Neuronal stem cell (in vitro differentiated cells): ENCODE measurements at regions not wholly inside any gene's neighbourhood (a gene's known extent, or its start where the extent isn't known, plus 50 kb on each side); places are given as distances from the start of the nearest gene placed in this dataset.
"Not testable (repeated sequence)": the region's sequence is repeated elsewhere in the genome, so short reads cannot be mapped to it uniquely, and the experiment has no call there.

Experiments used
- DNase-seq: peaks from one replicate; pipeline ENCODE4 v3.0.0-alpha.2; 2013; ENCODE audit warnings: low spot score
- H2AFZ ChIP-seq: one replicate; pipeline ENCODE4 v1.6.1; 2013; ENCODE audit warnings: mild to moderate bottlenecking, low read length, inconsistent platforms
- H2AK5ac ChIP-seq: 2 replicates; pipeline ENCODE4 v1.6.1; 2013; ENCODE audit warnings: low read depth, mild to moderate bottlenecking, inconsistent platforms, low read length, moderate library complexity, mixed read lengths
- H2BK120ac ChIP-seq: 2 replicates; pipeline ENCODE4 v1.6.1; 2013; ENCODE audit warnings: low read depth, mild to moderate bottlenecking, inconsistent platforms, low read length, moderate library complexity, mixed read lengths
- H2BK12ac ChIP-seq: one replicate; pipeline ENCODE4 v1.6.1; 2013; ENCODE audit warnings: low read length, inconsistent platforms
- H2BK15ac ChIP-seq: 2 replicates; pipeline ENCODE4 v1.6.1; 2013; ENCODE audit warnings: mild to moderate bottlenecking, low read length, inconsistent platforms, mixed read lengths
- H2BK5ac ChIP-seq: one replicate; pipeline ENCODE4 v1.6.1; 2013; ENCODE audit warnings: inconsistent platforms, mild to moderate bottlenecking, low read length, moderate library complexity
- H3K14ac ChIP-seq: one replicate; pipeline ENCODE4 v1.6.1; 2013; ENCODE audit warnings: low read length, inconsistent platforms
- H3K18ac ChIP-seq: 2 replicates; pipeline ENCODE4 v1.6.1; 2013; ENCODE audit warnings: low read length, inconsistent platforms
- H3K23ac ChIP-seq: 2 replicates; pipeline ENCODE4 v1.6.1; 2013; ENCODE audit warnings: low read depth, mild to moderate bottlenecking, mixed read lengths, low read length, inconsistent platforms; ENCODE audit not compliant: poor library complexity
- H3K27ac ChIP-seq: replicated peaks from 3 replicates; pipeline ENCODE4 v1.5.1; 2013; ENCODE audit warnings: low read length, inconsistent platforms
- H3K27me3 ChIP-seq, 3 experiments: 2 replicates each; pipeline ENCODE4 v1.6.1; 2013; ENCODE audit warnings: low read length in 3 of 3, mild to moderate bottlenecking in 2 of 3, inconsistent platforms in 1 of 3, low read depth in 1 of 3, mixed read lengths in 1 of 3, moderate library complexity in 1 of 3; ENCODE audit not compliant: control insufficient read depth in 3 of 3, insufficient read depth in 3 of 3
- H3K36me3 ChIP-seq, 2 donors: replicated peaks in 1 of 2; 2 replicates each; pipeline ENCODE4 v1.6.1; 2013; ENCODE audit warnings: low read length in 2 of 2; ENCODE audit not compliant: control insufficient read depth in 2 of 2, insufficient read depth in 2 of 2
- H3K4ac ChIP-seq: 2 replicates; pipeline ENCODE4 v1.6.1; 2013; ENCODE audit warnings: inconsistent platforms, mild to moderate bottlenecking, low read length, moderate library complexity
- H3K4me1 ChIP-seq, 2 donors: 1 replicate in 1 of 2; 2 replicates in 1 of 2; pipeline ENCODE4 v1.6.1; 2013; ENCODE audit warnings: low read length in 2 of 2, low read depth in 1 of 2; ENCODE audit not compliant: control insufficient read depth in 2 of 2, insufficient read depth in 1 of 2
- H3K4me2 ChIP-seq: one replicate; pipeline ENCODE4 v1.6.1; 2013; ENCODE audit warnings: mild to moderate bottlenecking, low read length, inconsistent platforms; ENCODE audit not compliant: insufficient read depth, poor library complexity, severe bottlenecking
- H3K4me3 ChIP-seq, 2 donors: 2 replicates each; pipeline ENCODE4 v1.5.1; 2013; ENCODE audit warnings: low read length in 2 of 2, mild to moderate bottlenecking in 2 of 2, inconsistent platforms in 1 of 2, moderate library complexity in 1 of 2
- H3K79me1 ChIP-seq: one replicate; pipeline ENCODE4 v1.6.1; 2013; ENCODE audit warnings: low read depth, mild to moderate bottlenecking, inconsistent platforms, low read length, moderate library complexity
- H3K9ac ChIP-seq: one replicate; pipeline ENCODE4 v1.6.1; 2013; ENCODE audit warnings: mild to moderate bottlenecking, low read depth, low read length, inconsistent platforms; ENCODE audit not compliant: poor library complexity
- H3K9me3 ChIP-seq, 2 donors: replicated peaks in 1 of 2; 2 replicates each; pipeline versions ENCODE3 to v1.6.1; 2013; ENCODE audit warnings: low read length in 2 of 2, mild to moderate bottlenecking in 2 of 2, inconsistent platforms in 1 of 2, low read depth in 1 of 2, mixed read lengths in 1 of 2, moderate library complexity in 1 of 2; ENCODE audit not compliant: control insufficient read depth in 2 of 2, insufficient read depth in 1 of 2
- H4K8ac ChIP-seq: one replicate; pipeline ENCODE4 v1.6.1; 2013; ENCODE audit warnings: low read depth, mild to moderate bottlenecking, inconsistent platforms, low read length, moderate library complexity
- H4K91ac ChIP-seq: one replicate; pipeline ENCODE4 v1.6.1; 2013; ENCODE audit warnings: low read length, low read depth, mild to moderate bottlenecking, inconsistent platforms; ENCODE audit not compliant: poor library complexity
- WGBS, 2 donors: extraction: QIAGEN DNeasy Blood & Tissue Kit; methylation state at CpG; one replicate each; pipeline ENCODE4 v1.1.7; 2013; ENCODE audit warnings: missing lambda C conversion rate in 2 of 2, mixed read lengths in 1 of 2; ENCODE audit not compliant: insufficient read length in 2 of 2, insufficient replicate concordance in 1 of 2; ENCODE audit errors: extremely low coverage in 2 of 2; 5-methylcytosine and 5-hydroxymethylcytosine counted together

DNA sequence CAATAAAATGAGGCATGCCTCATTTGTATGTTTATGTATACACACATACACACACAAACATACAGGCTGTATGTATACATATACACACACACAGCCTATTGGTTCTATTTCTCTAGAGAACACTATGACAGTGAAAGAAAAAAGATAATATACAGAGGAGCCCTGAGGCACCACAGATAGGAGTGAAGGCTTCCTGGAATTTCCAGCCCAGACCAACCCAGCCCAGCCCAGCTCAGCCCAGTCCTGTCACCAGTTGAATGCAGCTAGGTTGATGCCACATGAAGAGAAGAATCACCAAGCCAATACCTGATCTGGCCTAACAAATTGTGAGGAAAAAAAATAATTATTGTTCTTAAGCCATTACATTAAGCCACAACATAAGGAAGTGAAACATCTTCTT is 126.9 kb upstream of the PDE4D start:
- no peak overlapping the region for H3K27ac ChIP-seq
- H3K23ac ChIP-seq, result no peak overlapping the region
- no peak overlapping the region for H3K4me2 ChIP-seq
- peaks cover 2 to 8% of the 10 kb centered on the region in 2 donors for H3K4me1 ChIP-seq
- H3K4ac ChIP-seq, result no peak overlapping the region
- no peak overlapping the region for H2BK12ac ChIP-seq
- no peak overlapping the region for H2BK120ac ChIP-seq
- no peak overlapping the region for H4K91ac ChIP-seq
- no peak overlapping the region for H2BK15ac ChIP-seq
- no peak overlapping the region for H2AFZ ChIP-seq
- H3K9ac ChIP-seq, result no peak overlapping the region
- H4K8ac ChIP-seq, result no peak overlapping the region
- DNase-seq, result no peak
- no peaks in the 10 kb centered on the region for H3K27me3 ChIP-seq
- no peak overlapping the region for H3K4me3 ChIP-seq
- H3K9me3 ChIP-seq, result no peaks in the 10 kb centered on the region
- no peak overlapping the region for H3K14ac ChIP-seq
- H3K79me1 ChIP-seq, result no peaks in the 10 kb centered on the region
- no peak overlapping the region for H2AK5ac ChIP-seq
- no peak overlapping the region for H3K18ac ChIP-seq
- H2BK5ac ChIP-seq, result no peak overlapping the region
- H3K36me3 ChIP-seq, result no peaks in the 10 kb centered on the region

- not testable (repeated sequence) for H2AFZ ChIP-seq, H3K36me3 ChIP-seq, H3K4ac ChIP-seq, DNase-seq, H2BK12ac ChIP-seq, H3K79me1 ChIP-seq, H4K8ac ChIP-seq, H3K18ac ChIP-seq, H3K27me3 ChIP-seq, H3K9ac ChIP-seq, H4K91ac ChIP-seq, H3K23ac ChIP-seq, H3K14ac ChIP-seq, H3K9me3 ChIP-seq, H3K4me2 ChIP-seq, H2BK5ac ChIP-seq, H3K4me3 ChIP-seq, H2AK5ac ChIP-seq, H2BK120ac ChIP-seq, H3K4me1 ChIP-seq, H3K27ac ChIP-seq, H2BK15ac ChIP-seq
- WGBS, 2 donors, result no CpG with 5 or more reads among the region's 1 CpG
Observed at GRCh38 chr5:60018960-60019359, 125.4 kb upstream of the PDE4D start.

DNA sequence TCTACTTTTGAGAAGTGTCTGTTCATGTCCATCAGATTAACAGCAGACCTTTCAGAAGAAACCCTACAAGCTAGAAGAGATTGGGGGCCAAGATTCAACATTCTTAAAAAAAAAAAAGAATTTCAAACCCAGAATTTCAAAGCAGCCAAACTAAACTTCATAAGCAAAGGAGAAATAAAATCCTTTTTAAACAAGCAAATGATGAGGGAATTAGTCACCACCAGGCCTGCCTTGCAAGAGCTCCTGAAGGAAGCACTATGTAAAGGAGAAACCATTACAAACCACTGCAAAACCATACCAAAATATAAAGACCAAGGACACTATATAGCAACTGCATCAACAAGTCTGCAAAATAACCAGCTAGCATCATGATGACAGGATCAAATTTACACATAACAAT is 124.6 kb upstream of the PDE4D start:
- Histone ChIP-seq H3K27me3 (no peaks in the 10 kb centered on the region), H2BK15ac (no peak overlapping the region), H2BK120ac (no peak overlapping the region)

GRCh38 chr5:60014331-60014730 is 120.8 kb upstream of the PDE4D start:
- Histone ChIP-seq H3K23ac (no peak overlapping the region), H2BK120ac (no peak overlapping the region), H2AK5ac (no peak overlapping the region), H3K14ac (no peak overlapping the region), H3K4me1 (no peaks in the 10 kb centered on the region), H4K91ac (no peak overlapping the region), H2BK12ac (no peak overlapping the region), H3K18ac (no peak overlapping the region), H3K27me3 (no peaks in the 10 kb centered on the region), H2BK5ac (no peak overlapping the region), H3K27ac (no peak overlapping the region), H3K4me2 (no peak overlapping the region), H3K4ac (no peak overlapping the region), H3K36me3 (no peaks in the 10 kb centered on the region), H4K8ac (no peak overlapping the region), H2AFZ (no peak overlapping the region), H2BK15ac (no peak overlapping the region), H3K9ac (no peak overlapping the region), H3K4me3 (no peak overlapping the region), H3K79me1 (no peaks in the 10 kb centered on the region), H3K9me3 (no peaks in the 10 kb centered on the region)
- no peak for DNase-seq
- no CpG with 5 or more reads among the region's 2 CpGs for WGBS, 2 donors

More for the DNA sequence above, 124.6 kb upstream of the PDE4D start:
- H3K4me3 ChIP-seq, result no peak overlapping the region
- no peak overlapping the region for H2AFZ ChIP-seq
- H3K9me3 ChIP-seq, result no peaks in the 10 kb centered on the region
- no peak overlapping the region for H3K23ac ChIP-seq
- no peak overlapping the region for H2BK12ac ChIP-seq
- H2AK5ac ChIP-seq, result no peak overlapping the region
- H3K4ac ChIP-seq, result no peak overlapping the region
- no peak overlapping the region for H3K27ac ChIP-seq
- H3K18ac ChIP-seq, result no peak overlapping the region
- DNase-seq, result no peak
- H3K79me1 ChIP-seq, result no peaks in the 10 kb centered on the region
- no peak overlapping the region for H3K4me2 ChIP-seq
- peaks cover 2 to 8% of the 10 kb centered on the region in 2 donors for H3K4me1 ChIP-seq
- H3K9ac ChIP-seq, result no peak overlapping the region
- no peaks in the 10 kb centered on the region for H3K36me3 ChIP-seq
- H2BK5ac ChIP-seq, result no peak overlapping the region
- no peak overlapping the region for H4K8ac ChIP-seq
- H3K14ac ChIP-seq, result no peak overlapping the region
- no peak overlapping the region for H4K91ac ChIP-seq
